ENCODE measurements at regions not wholly inside any gene's neighbourhood (a gene's known extent, or its start where the extent isn't known, plus 50 kb on each side); places are given as distances from the start of the nearest gene placed in this dataset.

DNA sequence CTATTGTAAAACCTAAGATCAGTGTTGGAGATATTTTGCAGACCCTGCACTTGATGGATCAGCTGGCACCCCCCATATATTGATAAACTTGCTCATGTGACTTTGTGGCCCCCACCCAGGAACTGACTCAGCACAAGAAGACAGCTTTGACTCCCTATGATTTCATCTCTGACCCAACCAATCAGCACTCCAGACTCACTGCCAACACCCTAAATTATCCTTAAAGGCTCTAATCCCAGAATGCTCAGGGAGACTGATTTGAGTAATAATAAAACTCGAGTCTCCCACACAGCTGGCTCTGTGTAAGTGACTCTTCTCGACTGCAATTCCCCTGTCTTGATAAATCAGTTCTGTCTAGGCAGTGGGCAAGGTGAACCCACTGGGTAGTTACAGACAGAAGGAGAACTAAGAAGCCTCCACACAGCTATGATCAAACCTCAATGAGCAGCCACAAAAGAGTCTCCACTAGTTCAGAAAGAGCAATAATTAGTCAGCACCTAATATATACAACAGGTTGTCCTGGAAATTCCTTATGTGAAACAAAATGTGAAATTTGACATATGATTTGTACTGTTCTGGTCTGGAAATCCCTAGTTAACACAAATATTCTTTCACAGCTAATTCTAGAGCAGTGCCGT is 52.2 kb downstream of the ACTL7B start:
- TF ChIP-seq, protein P1, sequence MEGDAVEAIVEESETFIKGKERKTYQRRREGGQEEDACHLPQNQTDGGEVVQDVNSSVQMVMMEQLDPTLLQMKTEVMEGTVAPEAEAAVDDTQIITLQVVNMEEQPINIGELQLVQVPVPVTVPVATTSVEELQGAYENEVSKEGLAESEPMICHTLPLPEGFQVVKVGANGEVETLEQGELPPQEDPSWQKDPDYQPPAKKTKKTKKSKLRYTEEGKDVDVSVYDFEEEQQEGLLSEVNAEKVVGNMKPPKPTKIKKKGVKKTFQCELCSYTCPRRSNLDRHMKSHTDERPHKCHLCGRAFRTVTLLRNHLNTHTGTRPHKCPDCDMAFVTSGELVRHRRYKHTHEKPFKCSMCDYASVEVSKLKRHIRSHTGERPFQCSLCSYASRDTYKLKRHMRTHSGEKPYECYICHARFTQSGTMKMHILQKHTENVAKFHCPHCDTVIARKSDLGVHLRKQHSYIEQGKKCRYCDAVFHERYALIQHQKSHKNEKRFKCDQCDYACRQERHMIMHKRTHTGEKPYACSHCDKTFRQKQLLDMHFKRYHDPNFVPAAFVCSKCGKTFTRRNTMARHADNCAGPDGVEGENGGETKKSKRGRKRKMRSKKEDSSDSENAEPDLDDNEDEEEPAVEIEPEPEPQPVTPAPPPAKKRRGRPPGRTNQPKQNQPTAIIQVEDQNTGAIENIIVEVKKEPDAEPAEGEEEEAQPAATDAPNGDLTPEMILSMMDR (IDR thresholded peaks at IDR 0.05; ENCODE audit: low read depth, low read length, poor library complexity, severe bottlenecking), result no peak
- TF ChIP-seq EZH2phosphoT487 (IDR thresholded peaks at IDR 0.05; ENCODE audit: borderline replicate concordance, low read length), result no peak
